ENCODE measurements at regions not wholly inside any gene's neighbourhood (a gene's known extent, or its start where the extent isn't known, plus 50 kb on each side); places are given as distances from the start of the nearest gene placed in this dataset.

DNA sequence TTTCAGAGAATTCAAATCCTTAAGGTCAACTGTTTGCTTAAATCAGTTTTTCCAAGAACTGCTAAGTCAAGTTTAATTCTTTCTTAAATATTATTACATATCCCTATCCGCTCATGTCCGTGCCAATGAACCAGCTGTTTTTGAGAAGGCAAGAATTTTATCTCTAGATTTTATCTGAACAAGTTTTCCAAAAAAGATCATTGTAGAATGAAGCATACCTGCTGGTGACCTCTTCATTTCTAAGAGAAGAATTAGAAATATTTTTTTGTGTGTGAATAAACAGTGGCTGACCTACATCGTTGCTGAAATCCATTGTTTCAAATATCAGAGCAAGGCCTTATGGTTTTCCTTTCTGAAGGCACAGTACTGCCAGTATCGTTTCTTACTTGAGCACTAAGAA is 58.4 kb upstream of the RND3 start:
- no peak overlapping the region for H3K4me2 ChIP-seq (ENCODE audit: low read length)
- intact Hi-C loops (cut with micrococcal nuclease), result no loop called here
- TF ChIP-seq SP1 (IDR thresholded peaks at IDR 0.05; ENCODE audit: low read depth) (no peak), SIN3A (IDR thresholded peaks at IDR 0.05; ENCODE audit: low read depth) (no peak), ATF3 (IDR thresholded peaks at IDR 0.05) (no peak), RAD21 (IDR thresholded peaks at IDR 0.05; ENCODE audit: low read depth) (no peak), EZH2 (IDR thresholded peaks at IDR 0.05) (no peak), ELF1 (IDR thresholded peaks at IDR 0.05; ENCODE audit: borderline replicate concordance, low read depth) (no peak), ZBTB33 (IDR thresholded peaks at IDR 0.05; ENCODE audit: extremely low read depth, insufficient replicate concordance, low read length) (no peak), POLR2A (IDR thresholded peaks at IDR 0.05; ENCODE audit: borderline replicate concordance, extremely low read depth, insufficient read depth, insufficient read length) (no peak), SRF (IDR thresholded peaks at IDR 0.05; ENCODE audit: low read depth) (no peak), ZFX (IDR thresholded peaks at IDR 0.05) (no peak), FOSL1 (IDR thresholded peaks at IDR 0.05; ENCODE audit: low read depth) (no peak), JUND (IDR thresholded peaks at IDR 0.05) (no peak), MAX (IDR thresholded peaks at IDR 0.05) (no peak), EZH2phosphoT487 (IDR thresholded peaks at IDR 0.05; ENCODE audit: borderline replicate concordance) (no peak), YY1 (IDR thresholded peaks at IDR 0.05; ENCODE audit: extremely low read depth, insufficient replicate concordance, low read depth, low read length) (no peak)
- TF ChIP-seq, protein P1, sequence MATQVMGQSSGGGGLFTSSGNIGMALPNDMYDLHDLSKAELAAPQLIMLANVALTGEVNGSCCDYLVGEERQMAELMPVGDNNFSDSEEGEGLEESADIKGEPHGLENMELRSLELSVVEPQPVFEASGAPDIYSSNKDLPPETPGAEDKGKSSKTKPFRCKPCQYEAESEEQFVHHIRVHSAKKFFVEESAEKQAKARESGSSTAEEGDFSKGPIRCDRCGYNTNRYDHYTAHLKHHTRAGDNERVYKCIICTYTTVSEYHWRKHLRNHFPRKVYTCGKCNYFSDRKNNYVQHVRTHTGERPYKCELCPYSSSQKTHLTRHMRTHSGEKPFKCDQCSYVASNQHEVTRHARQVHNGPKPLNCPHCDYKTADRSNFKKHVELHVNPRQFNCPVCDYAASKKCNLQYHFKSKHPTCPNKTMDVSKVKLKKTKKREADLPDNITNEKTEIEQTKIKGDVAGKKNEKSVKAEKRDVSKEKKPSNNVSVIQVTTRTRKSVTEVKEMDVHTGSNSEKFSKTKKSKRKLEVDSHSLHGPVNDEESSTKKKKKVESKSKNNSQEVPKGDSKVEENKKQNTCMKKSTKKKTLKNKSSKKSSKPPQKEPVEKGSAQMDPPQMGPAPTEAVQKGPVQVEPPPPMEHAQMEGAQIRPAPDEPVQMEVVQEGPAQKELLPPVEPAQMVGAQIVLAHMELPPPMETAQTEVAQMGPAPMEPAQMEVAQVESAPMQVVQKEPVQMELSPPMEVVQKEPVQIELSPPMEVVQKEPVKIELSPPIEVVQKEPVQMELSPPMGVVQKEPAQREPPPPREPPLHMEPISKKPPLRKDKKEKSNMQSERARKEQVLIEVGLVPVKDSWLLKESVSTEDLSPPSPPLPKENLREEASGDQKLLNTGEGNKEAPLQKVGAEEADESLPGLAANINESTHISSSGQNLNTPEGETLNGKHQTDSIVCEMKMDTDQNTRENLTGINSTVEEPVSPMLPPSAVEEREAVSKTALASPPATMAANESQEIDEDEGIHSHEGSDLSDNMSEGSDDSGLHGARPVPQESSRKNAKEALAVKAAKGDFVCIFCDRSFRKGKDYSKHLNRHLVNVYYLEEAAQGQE (IDR thresholded peaks at IDR 0.05; ENCODE audit: low read depth), result no peak
- no peak overlapping the region for H3K27ac ChIP-seq (ENCODE audit: low read depth, low read length)
- ChIA-PET POLR2A (no interaction called here), RAD21 (ENCODE audit: low non-redundant PET in 1 of 2, low total read pairs in 2 of 2, uncharacterized antibody in 2 of 2, unreplicated experiment in 2 of 2) (no interaction called here), CTCF (no interaction called here)
- no peak overlapping the region for H3K4me3 ChIP-seq (replicated peaks in 1 of 2; ENCODE audit: low read depth in 1 of 2, low read length in 2 of 2)
- H3K79me2 ChIP-seq (ENCODE audit: insufficient read depth, low read length), result no peaks in the 10 kb centered on the region
- ATAC-seq (no peak), DNase-seq (ENCODE audit: low read depth, low spot score) (no peak)
- BruUV-seq (replicated peaks), result no TSS peak
- no peaks in the 10 kb centered on the region for H3K4me1 ChIP-seq (ENCODE audit: control insufficient read depth in 1 of 2, insufficient read depth in 2 of 2, low read length in 2 of 2)
- no peak overlapping the region for H3K9ac ChIP-seq (ENCODE audit: low read length)
- H3K36me3 ChIP-seq (ENCODE audit: control insufficient read depth in 1 of 2, insufficient read depth in 2 of 2, low read length in 2 of 2), result no peaks in the 10 kb centered on the region
- no peaks in the 10 kb centered on the region for H4K20me1 ChIP-seq (ENCODE audit: insufficient read depth)
- H3K27me3 ChIP-seq (ENCODE audit: insufficient read depth, low read length), result no peaks in the 10 kb centered on the region
- H3K9me2 ChIP-seq (ENCODE audit: insufficient read depth), result no peaks in the 10 kb centered on the region; the same call in 1 of the 2 replicates
- H2AFZ ChIP-seq (ENCODE audit: low read depth, low read length, poor library complexity, severe bottlenecking), result no peak overlapping the region
- H3K9me3 ChIP-seq (ENCODE audit: control insufficient read depth in 1 of 2, insufficient read depth in 1 of 2, low read depth in 1 of 2, low read length in 2 of 2), result no peaks in the 10 kb centered on the region
